Ascending aorta (tissue), 2 donors: ENCODE measurements at regions not wholly inside any gene's neighbourhood (a gene's known extent, or its start where the extent isn't known, plus 50 kb on each side); places are given as distances from the start of the nearest gene placed in this dataset.

Source experiments
- DNase-seq, 2 donors: peaks; one replicate each; pipeline ENCODE4 v3.0.0-alpha.2; 2019; ENCODE audit warnings: low spot score in 2 of 2
- H3K27ac ChIP-seq, 2 donors: fragments of 200-600 bp; sonication (generic); one replicate each; pipeline ENCODE4 v1.5.1; 2016 to 2017; ENCODE audit warnings: mild to moderate bottlenecking in 1 of 2
- H3K27me3 ChIP-seq: fragments of 200-600 bp; sonication (generic); one replicate; pipeline ENCODE4 v1.5.1; 2017
- H3K36me3 ChIP-seq, 2 donors: fragments of 200-600 bp; sonication (generic); one replicate each; pipeline ENCODE4 v1.5.1; 2016
- H3K4me1 ChIP-seq, 2 donors: fragments of 200-600 bp; sonication (generic); one replicate each; pipeline ENCODE4 v1.5.1; 2016 to 2017; ENCODE audit warnings: mild to moderate bottlenecking in 1 of 2
- H3K4me3 ChIP-seq, 2 donors: fragments of 200-600 bp; sonication (generic); one replicate each; pipeline ENCODE4 v1.5.1; 2016 to 2017; ENCODE audit warnings: mild to moderate bottlenecking in 1 of 2
- H3K9me3 ChIP-seq, 2 donors: fragments of 200-600 bp; sonication (generic); one replicate each; pipeline ENCODE4 v1.5.1; 2016
- CTCF ChIP-seq, 3 experiments: fragments of 200-600 bp in 2 of 3; fragments of 450-650 bp in 1 of 3; sonication (generic) in 2 of 3; IDR thresholded peaks; one replicate each; pipeline ENCODE4 v1.5.1; 2016 to 2019; ENCODE audit warnings: antibody characterized with exemption in 3 of 3, mild to moderate bottlenecking in 1 of 3, moderate library complexity in 1 of 3
- intact Hi-C: fragments of 100-400 bp; cut with DNase I; formaldehyde crosslinking; loops from one replicate; pipeline ENCODE4 v1.15.1; 2023

- DNase-seq: no peak
- Histone ChIP-seq H3K4me3 (no peak overlapping the region), H3K36me3 (no peaks in the 10 kb centered on the region), H3K4me1 (no peaks in the 10 kb centered on the region), H3K9me3 (no peaks in the 10 kb centered on the region), H3K27me3 (no peaks in the 10 kb centered on the region), H3K27ac (no peak overlapping the region)
- intact Hi-C loops: no loop called here
- no peak for TF ChIP-seq CTCF (IDR thresholded peaks at IDR 0.05)
Observed at GRCh38 chr1:55913565-55913964, 665.8 kb downstream of the PLPP3 start.

- Histone ChIP-seq H3K9me3 (no peaks in the 10 kb centered on the region), H3K4me3 (no peak overlapping the region), H3K4me1 (no peaks in the 10 kb centered on the region), H3K27me3 (no peaks in the 10 kb centered on the region), H3K36me3 (no peaks in the 10 kb centered on the region), H3K27ac (no peak overlapping the region)
- no peak for TF ChIP-seq CTCF (IDR thresholded peaks at IDR 0.05)
- intact Hi-C loops: no loop called here
- no peak for DNase-seq
Observed at GRCh38 chr1:55912438-55912837, 666.9 kb downstream of the PLPP3 start.

- no peak for TF ChIP-seq CTCF (IDR thresholded peaks at IDR 0.05)
- Histone ChIP-seq H3K27ac (no peak overlapping the region), H3K27me3 (no peaks in the 10 kb centered on the region), H3K36me3 (no peaks in the 10 kb centered on the region), H3K4me3 (no peak overlapping the region), H3K9me3 (no peaks in the 10 kb centered on the region), H3K4me1 (no peaks in the 10 kb centered on the region)
- intact Hi-C loops: no loop called here
- no peak for DNase-seq
Observed at GRCh38 chr1:55904541-55904940, 674.8 kb downstream of the PLPP3 start.

GRCh38 chr1:55898181-55898580 is 681.2 kb downstream of the PLPP3 start:
- H3K27me3 ChIP-seq: no peaks in the 10 kb centered on the region

GRCh38 chr1:55896210-55896609 is 681.0 kb upstream of the USP24 start:
- H3K36me3 ChIP-seq: no peaks in the 10 kb centered on the region
- DNase-seq: no peak
- H3K27ac ChIP-seq: no peak overlapping the region
- H3K27me3 ChIP-seq: no peaks in the 10 kb centered on the region
- H3K9me3 ChIP-seq: peaks cover 6 to 16% of the 10 kb centered on the region in 2 donors
- intact Hi-C loops: no loop called here
- no peaks in the 10 kb centered on the region for H3K4me1 ChIP-seq
- TF ChIP-seq CTCF (IDR thresholded peaks at IDR 0.05): no peak
- no peak overlapping the region for H3K4me3 ChIP-seq

More at GRCh38 chr1:55898181-55898580, 681.2 kb downstream of the PLPP3 start:
- H3K4me3 ChIP-seq: no peak overlapping the region
- no peak overlapping the region for H3K27ac ChIP-seq
- intact Hi-C loops: no loop called here
- no peak for DNase-seq
- H3K36me3 ChIP-seq: no peaks in the 10 kb centered on the region
- no peak for TF ChIP-seq CTCF (IDR thresholded peaks at IDR 0.05)
- no peaks in the 10 kb centered on the region for H3K4me1 ChIP-seq
- peaks cover under 1 to 4% of the 10 kb centered on the region in 2 donors for H3K9me3 ChIP-seq

- Histone ChIP-seq H3K27ac (no peak overlapping the region), H3K4me3 (no peak overlapping the region), H3K27me3 (no peaks in the 10 kb centered on the region), H3K9me3 (peaks cover 6 to 16% of the 10 kb centered on the region in 2 donors), H3K36me3 (no peaks in the 10 kb centered on the region), H3K4me1 (no peaks in the 10 kb centered on the region)
- intact Hi-C loops: no loop called here
- DNase-seq: no peak
- no peak for TF ChIP-seq CTCF (IDR thresholded peaks at IDR 0.05)
Observed at GRCh38 chr1:55894521-55894920, 679.4 kb upstream of the USP24 start.
